ENCODE measurements at regions not wholly inside any gene's neighbourhood (a gene's known extent, or its start where the extent isn't known, plus 50 kb on each side); places are given as distances from the start of the nearest gene placed in this dataset.
A peak's percentile ranks its signal among the peaks of the same experiment; 100 is the strongest.
"Not testable (repeated sequence)": the region's sequence is repeated elsewhere in the genome, so short reads cannot be mapped to it uniquely, and the experiment has no call there.

DNA sequence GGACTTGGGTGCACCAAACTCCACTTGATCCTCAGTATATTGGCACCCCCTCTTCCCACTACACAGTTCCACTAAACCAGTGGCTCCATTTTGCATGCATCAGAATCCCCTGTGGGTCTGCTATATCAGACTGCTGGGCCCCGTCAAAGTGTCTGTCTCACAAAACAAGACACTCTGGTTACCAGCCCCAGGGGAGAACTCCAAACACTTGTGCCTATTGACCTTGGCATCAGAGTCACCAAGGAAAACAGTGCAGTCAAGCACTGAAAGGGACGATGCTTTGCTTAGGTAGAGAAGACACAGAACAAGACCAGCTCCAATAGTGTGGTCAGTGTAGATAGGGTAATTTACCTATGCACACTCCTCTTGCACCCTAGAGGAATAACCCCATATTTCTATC lies 205.8 kb upstream of the RAI14 start:
- DNase-seq, result no peak

DNA sequence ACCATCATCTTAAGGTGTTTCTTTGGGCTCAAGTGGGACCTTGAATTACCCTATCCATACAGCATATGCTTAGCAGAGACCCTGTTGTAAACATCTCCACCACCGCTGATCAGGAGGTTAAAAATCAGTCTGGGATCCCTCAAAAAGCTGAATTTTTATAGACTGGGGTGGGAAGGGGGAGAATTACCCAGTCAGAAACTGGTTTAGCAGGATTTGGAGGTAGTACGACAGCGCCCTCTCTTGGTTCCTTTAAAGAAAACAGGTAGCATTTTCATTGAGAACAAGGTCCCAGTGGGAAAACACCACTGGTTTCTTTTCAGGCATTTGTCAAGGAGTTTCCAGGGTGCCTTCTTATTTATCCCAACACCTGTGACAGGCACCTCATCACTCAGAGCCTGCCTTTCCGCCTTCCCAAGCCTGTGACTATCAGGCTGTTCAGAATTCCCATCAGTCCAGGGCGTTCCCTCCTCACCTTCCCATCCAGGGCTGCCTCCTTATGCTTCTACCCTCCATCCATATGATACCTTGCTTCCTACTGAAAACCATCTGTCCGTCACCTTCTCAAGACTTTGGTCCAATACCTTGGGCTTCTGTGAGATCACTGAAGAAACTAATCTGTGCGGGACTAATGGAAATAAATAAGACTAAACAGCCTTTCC lies 203.8 kb upstream of the RAI14 start:
- no peak for DNase-seq

DNA sequence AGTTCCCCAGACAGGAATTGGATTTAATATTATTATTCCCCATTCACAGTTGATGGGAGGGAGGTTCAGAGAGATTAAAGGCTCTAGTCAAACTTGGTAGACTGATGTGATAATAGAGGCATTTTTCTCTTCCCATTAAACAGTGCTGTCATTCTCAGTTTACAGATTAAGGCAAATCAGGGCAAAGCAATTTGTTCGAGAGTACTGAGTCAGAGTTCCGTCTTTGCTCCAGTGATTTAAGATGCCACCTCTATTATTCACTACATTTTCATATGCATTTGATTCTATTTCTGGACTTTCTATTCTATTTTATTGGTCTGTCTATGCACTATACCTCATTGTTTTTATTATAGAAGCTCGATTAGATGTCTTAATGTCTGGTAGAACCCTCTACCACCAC lies 201.0 kb upstream of the RAI14 start:
- no peak for DNase-seq

DNA sequence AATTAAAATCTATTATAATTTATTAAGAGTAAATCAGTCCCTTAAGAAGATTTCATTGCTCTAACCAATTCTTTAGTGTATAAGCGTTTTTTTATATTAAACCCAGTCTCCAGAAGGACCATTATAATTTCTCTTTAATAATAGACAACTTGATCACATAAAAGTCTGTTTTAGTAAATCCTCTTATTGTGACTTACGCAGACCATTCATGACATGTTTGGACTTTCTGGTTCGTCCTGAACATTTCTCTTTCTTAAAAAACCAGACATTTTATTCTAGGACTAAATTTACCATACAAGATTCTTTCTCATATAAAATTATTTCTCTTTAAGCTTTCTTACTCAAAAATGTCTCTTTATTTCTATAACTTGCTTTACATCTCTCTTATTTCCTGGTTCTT lies 196.2 kb upstream of the RAI14 start:
- no peak for DNase-seq

GRCh38 chr5:34460496-34460895 lies 195.6 kb upstream of the RAI14 start:
- DNase-seq, result no peak

DNA sequence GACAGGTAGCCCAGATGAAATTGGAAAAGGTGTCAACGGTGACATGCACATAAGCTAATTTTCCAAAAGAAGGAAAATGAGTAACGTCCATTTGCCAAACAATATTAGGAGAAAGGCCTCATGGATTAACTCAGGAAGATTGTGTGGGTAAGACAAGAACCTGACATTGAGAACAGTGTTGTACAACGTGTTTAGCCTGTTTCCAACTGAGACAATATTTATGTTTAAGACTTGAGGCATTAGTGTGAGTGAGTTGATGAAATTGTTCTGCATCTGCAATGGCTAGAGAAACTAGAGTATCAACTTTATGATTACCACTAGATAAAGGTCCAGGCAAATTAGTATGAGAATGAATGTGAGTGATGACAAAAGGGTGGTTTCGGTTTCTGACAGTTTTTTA lies 191.3 kb upstream of the RAI14 start:
- no peak for DNase-seq

- peak; percentile 75 for DNase-seq
These were observed 190.8 kb upstream of the RAI14 start for GRCh38 chr5:34465301-34465700.

DNA sequence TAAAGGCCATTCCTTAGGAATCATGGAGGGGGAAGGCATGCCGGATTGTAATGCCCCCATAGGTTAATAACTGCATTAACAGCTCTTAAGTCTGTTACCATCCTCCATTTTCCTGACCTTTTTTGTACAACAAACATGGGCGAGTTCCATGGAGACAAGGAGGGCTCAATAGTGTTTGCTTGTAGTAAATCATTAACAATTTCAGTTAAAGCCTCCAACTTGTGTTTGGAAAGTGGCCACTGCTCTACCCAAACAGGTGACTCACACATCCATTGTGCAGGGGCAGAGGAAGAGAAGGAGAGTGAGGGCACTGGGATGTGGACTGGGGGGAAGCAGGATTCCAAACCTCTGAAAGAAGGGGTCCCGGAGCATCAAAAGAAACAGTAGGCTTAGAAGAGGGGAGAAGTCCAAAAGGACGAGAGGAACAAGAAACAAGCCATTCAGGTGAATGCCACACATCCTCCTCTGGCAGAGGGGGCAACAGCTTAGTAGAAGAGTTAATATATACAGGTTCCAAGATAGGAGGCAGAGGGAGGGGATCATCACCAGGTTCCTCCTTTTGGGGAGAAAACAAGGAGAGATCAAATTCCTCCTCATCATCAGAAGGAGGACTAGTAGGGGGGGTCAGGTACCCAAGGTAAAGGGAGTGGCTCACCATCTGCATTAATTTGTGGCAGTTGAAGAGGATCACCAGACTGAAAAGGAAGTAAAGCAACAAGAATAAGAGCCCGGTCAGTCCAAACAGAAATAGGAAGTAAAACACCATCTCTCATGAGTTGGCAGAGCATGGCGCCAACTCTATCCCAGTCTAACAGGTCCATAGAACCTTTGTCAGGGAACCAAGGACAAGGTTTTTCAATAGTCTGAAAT lies 189.4 kb upstream of the RAI14 start:
- not testable (repeated sequence) for DNase-seq

- no peak for DNase-seq
These were observed 188.7 kb upstream of the RAI14 start for GRCh38 chr5:34467436-34467835.

GRCh38 chr5:34467984-34468383 lies 188.1 kb upstream of the RAI14 start:
- peak; percentile 19 for DNase-seq

GRCh38 chr5:34469971-34470370 lies 186.2 kb upstream of the RAI14 start:
- DNase-seq, result no peak

- DNase-seq, result peak; percentile 44
These were observed 181.5 kb upstream of the RAI14 start for GRCh38 chr5:34474573-34475021.

- DNase-seq, result no peak
These were observed 180.7 kb upstream of the RAI14 start for GRCh38 chr5:34475249-34475966.

GRCh38 chr5:34476941-34477565 lies 179.1 kb upstream of the RAI14 start:
- DNase-seq, result no peak

DNA sequence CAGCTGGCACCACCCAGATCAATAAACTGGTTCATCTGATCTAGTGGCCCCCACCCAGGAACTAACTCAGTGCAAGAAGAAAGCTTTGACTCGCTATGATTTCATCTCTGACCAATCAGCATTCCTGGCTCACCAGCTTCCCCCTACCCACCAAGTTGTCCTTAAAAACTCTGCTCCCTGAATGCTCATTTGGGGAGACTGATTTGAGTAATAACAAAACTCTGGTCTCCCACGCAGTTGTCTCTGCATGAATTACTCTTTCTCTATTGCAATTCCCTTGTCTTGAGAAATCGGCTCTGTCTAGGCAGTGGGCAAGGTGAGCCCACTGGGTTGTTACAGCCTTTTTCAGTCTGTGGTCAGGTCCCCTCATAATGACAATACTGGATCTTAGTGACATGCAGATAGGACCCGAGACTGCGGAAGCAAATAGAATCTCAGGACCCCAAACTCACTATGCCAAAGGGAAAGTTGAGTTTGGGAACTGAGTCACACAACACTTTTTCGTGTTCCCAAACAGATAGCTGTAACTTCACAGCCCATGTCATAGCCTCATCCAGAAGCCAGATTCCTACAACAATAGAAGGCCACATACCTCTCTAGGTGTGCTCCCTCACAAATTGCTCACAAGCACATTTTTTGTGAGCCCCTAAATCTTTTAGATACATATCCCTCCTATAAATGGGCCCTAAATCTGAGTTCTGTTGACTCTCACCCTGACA lies 175.2 kb upstream of the RAI14 start:
- DNase-seq, result no peak

- no peak for DNase-seq
These were observed 172.6 kb upstream of the RAI14 start for GRCh38 chr5:34483442-34484033.

GRCh38 chr5:34484216-34484920 lies 171.8 kb upstream of the RAI14 start:
- DNase-seq, result no peak

DNA sequence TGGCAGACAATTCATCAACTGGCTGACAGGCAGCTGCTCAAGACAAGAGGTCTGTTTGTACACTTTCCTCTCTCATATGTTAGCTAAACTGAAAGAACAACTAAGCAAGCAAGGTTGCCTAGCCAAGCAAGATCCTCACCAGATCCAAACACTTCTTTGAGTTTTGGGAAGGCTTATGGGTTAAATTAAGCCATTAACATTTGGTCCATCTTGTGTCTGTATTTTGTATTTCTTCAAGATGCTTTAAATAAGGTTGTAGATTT lies 170.4 kb upstream of the RAI14 start:
- DNase-seq, result no peak

DNA sequence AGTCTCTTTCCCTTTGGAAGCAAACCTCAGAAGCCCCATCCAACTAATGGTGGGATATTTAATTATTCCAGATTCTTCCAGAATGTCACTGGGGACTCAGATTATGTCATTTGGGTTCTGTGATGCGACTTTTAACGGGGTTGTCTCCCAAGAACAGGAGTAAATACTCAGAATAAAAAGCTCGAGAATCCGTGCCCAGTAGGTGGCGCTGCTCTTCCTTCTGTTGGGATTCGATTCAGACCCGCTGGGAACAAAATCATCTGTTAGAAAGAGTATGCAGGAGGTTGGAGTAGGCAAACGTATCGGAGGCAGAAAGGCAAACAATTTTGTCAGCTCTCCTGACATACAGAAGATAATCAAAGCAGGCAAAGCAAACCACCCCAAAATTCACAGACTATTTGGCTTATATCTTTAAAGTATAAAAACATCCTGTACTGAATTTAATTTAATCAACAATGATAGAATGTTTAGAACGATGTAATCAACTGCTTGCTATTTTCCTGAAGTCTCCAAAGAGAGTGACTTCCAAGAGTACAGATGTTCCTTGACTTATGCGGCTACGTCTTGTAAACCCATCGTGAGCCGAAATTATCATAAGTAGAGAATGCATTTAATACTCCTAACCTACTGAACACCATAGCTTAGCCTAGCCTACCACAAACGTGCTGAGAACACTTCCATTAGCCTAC lies 169.8 kb upstream of the RAI14 start:
- DNase-seq, result peak; percentile 75

- no peak for DNase-seq
These were observed 169.3 kb upstream of the RAI14 start for GRCh38 chr5:34486849-34487158.

DNA sequence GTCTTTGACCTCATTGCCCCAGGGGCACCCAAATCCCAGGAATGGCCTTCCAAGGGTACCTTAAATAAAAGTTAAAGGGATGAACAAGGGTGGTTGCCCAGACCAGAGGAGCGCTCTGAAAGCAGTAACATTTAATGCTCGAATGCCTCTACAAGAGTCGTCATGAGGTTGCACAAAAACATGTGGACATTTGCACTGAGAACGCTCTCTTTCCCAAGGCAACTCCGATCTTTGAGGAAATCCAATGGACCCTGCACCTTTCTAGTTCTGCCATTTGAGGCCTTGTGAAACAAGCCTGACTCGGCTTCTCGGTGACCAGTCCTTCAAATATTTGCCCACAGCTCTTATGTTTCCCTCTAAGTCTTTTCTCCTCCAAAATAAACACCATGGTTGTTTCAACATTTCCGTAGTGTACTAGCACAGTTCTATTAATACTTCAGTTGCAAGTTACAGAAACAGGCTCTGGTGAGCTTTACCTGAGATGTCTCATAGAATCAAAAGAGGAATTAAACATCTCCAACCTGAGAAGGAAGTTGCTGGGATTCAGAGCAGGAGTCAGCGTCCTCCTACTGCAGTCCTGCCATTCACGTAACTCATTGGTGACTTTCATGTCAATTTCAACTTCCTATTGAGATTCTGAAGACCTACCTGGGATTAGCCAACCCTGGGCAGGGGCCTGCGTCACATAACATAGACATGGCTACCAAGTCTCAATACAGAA lies 168.8 kb upstream of the RAI14 start:
- DNase-seq, result no peak

All from activated CD4-positive, alpha-beta T cell treated with anti-CD3 and anti-CD28 coated beads, Interleukin-10, Interleukin-2, amounts not matched to agents 100 ng/mL and 50 ng/mL, durations not matched to agents 16 hours and 8 hours (primary cell).